Smooth muscle cell (in vitro differentiated cells): ENCODE measurements at regions not wholly inside any gene's neighbourhood (a gene's known extent, or its start where the extent isn't known, plus 50 kb on each side); places are given as distances from the start of the nearest gene placed in this dataset.

Source experiments
- DNase-seq: peaks from one replicate; lab custom pipeline; 2025; ENCODE audit not compliant: unreplicated experiment; lab: John Stamatoyannopoulos, UW
- H2AFZ ChIP-seq: fragments of 200-600 bp; sonication (generic); 2 replicates; pipeline ENCODE4 v1.6.0; 2016; ENCODE audit warnings: antibody characterized with exemption, low read depth, mild to moderate bottlenecking
- H3F3A ChIP-seq: fragments of 200-600 bp; sonication (generic); 2 replicates; pipeline ENCODE4 v1.6.0; 2017; ENCODE audit warnings: antibody characterized with exemption, low read depth
- H3K27ac ChIP-seq: fragments of 200-600 bp; sonication (generic); 2 replicates; pipeline ENCODE4 v1.5.1; 2016; ENCODE audit warnings: low read depth, mild to moderate bottlenecking
- H3K27me3 ChIP-seq: fragments of 200-600 bp; sonication (generic); 2 replicates; pipeline ENCODE4 v1.6.1; 2016; ENCODE audit warnings: low read depth, mild to moderate bottlenecking
- H3K36me3 ChIP-seq: fragments of 200-600 bp; sonication (generic); 2 replicates; pipeline ENCODE4 v1.5.1; 2016; ENCODE audit warnings: low read depth
- H3K4me1 ChIP-seq: fragments of 200-600 bp; sonication (generic); 2 replicates; pipeline ENCODE4 v1.5.1; 2016; ENCODE audit warnings: low read depth
- H3K4me2 ChIP-seq: fragments of 200-600 bp; sonication (generic); 2 replicates; pipeline ENCODE4 v1.6.0; 2016; ENCODE audit warnings: mild to moderate bottlenecking
- H3K4me3 ChIP-seq: fragments of 200-600 bp; sonication (generic); 2 replicates; pipeline ENCODE4 v1.5.1; 2016; ENCODE audit warnings: mild to moderate bottlenecking
- H3K79me2 ChIP-seq: fragments of 200-600 bp; sonication (generic); 2 replicates; pipeline ENCODE4 v1.6.0; 2016; ENCODE audit warnings: low read depth, mild to moderate bottlenecking
- H3K9ac ChIP-seq: fragments of 200-600 bp; sonication (generic); 2 replicates; pipeline ENCODE4 v1.6.0; 2016; ENCODE audit warnings: low read depth
- H3K9me3 ChIP-seq: fragments of 200-600 bp; sonication (generic); replicated peaks from 2 replicates; pipeline ENCODE4 v1.5.1; 2016; ENCODE audit warnings: low read depth
- H4K20me1 ChIP-seq: fragments of 200-600 bp; sonication (generic); 2 replicates; pipeline ENCODE4 v1.6.0; 2016; ENCODE audit warnings: low read depth
- WGBS: methylation state at CpG from one replicate; pipeline ENCODE4 v1.1.7; 2016; ENCODE audit warnings: low lambda C conversion rate; 5-methylcytosine and 5-hydroxymethylcytosine counted together
- TF ChIP-seq, protein P1 (sequence below): fragments of 200-600 bp; sonication (generic); IDR thresholded peaks from 2 replicates; pipeline ENCODE4 v1.5.1; 2017; ENCODE audit warnings: borderline replicate concordance, mild to moderate bottlenecking, antibody characterized with exemption; ENCODE audit not compliant: insufficient read depth, poor library complexity, severe bottlenecking

DNA sequence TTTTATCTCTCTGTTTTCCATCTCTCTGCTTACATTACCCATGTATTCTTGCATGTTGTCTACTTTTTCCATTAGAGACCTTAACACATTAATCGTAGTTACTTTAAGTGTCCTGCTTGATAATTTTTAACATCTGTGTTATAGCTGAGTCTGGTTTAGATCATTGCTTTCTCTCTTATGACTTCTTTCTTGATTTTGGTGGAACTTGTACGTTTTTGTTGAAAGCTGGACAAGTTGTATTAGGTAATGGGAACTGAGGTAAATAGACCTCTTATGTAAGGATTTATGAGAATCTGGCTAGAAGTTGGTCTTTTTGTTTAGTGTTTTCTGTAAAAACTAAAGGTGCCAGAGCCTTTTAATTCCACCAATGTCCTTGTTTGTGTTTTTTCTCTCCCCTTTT, 100.8 kb upstream of the LYZL2 start:
- TF ChIP-seq, protein P1, sequence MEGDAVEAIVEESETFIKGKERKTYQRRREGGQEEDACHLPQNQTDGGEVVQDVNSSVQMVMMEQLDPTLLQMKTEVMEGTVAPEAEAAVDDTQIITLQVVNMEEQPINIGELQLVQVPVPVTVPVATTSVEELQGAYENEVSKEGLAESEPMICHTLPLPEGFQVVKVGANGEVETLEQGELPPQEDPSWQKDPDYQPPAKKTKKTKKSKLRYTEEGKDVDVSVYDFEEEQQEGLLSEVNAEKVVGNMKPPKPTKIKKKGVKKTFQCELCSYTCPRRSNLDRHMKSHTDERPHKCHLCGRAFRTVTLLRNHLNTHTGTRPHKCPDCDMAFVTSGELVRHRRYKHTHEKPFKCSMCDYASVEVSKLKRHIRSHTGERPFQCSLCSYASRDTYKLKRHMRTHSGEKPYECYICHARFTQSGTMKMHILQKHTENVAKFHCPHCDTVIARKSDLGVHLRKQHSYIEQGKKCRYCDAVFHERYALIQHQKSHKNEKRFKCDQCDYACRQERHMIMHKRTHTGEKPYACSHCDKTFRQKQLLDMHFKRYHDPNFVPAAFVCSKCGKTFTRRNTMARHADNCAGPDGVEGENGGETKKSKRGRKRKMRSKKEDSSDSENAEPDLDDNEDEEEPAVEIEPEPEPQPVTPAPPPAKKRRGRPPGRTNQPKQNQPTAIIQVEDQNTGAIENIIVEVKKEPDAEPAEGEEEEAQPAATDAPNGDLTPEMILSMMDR, result no peak
- DNase-seq, result no peak
- H3K4me3 ChIP-seq, result no peak overlapping the region
- H3K4me1 ChIP-seq, result no peaks in the 10 kb centered on the region
- no peaks in the 10 kb centered on the region for H3K36me3 ChIP-seq
- no peak overlapping the region for H3K9ac ChIP-seq
- no peaks in the 10 kb centered on the region for H3K27me3 ChIP-seq
- 64% methylated on average over 2 of the region's 2 CpGs for WGBS
- H3K9me3 ChIP-seq, result no peaks in the 10 kb centered on the region
- H3K4me2 ChIP-seq, result no peak overlapping the region
- no peak overlapping the region for H3K27ac ChIP-seq
- no peak overlapping the region for H2AFZ ChIP-seq
- H3K79me2 ChIP-seq, result no peaks in the 10 kb centered on the region
- no peaks in the 10 kb centered on the region for H3F3A ChIP-seq
- H4K20me1 ChIP-seq, result no peaks in the 10 kb centered on the region

DNA sequence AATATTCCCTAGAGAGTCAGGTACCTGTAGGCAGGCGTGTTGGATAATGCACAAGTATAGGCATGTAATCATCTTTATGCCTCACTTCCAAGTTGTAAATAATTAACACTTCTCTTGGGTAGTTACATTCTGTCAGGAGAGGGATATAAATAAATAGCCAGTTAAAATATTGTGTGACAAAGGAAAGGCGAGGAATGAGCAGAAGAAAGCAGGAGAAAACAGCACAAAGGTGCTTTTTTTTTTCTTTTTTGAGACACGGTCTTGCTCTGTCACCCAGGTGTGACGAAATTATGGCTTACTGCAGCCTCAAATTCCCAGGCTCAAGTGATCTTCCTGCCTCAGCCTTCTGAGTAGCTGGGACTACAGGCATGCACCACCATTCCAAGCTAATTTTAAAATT, 99.2 kb upstream of the LYZL2 start:
- Histone ChIP-seq H3K4me2 (no peak overlapping the region), H3F3A (no peaks in the 10 kb centered on the region), H3K27ac (no peak overlapping the region), H4K20me1 (no peaks in the 10 kb centered on the region), H2AFZ (no peak overlapping the region), H3K9ac (no peak overlapping the region), H3K36me3 (no peaks in the 10 kb centered on the region), H3K4me1 (no peaks in the 10 kb centered on the region), H3K27me3 (no peaks in the 10 kb centered on the region), H3K4me3 (no peak overlapping the region), H3K79me2 (no peaks in the 10 kb centered on the region), H3K9me3 (no peaks in the 10 kb centered on the region)
- 98% methylated on average over 4 of the region's 4 CpGs for WGBS
- TF ChIP-seq, protein P1, result no peak
- no peak for DNase-seq

DNA sequence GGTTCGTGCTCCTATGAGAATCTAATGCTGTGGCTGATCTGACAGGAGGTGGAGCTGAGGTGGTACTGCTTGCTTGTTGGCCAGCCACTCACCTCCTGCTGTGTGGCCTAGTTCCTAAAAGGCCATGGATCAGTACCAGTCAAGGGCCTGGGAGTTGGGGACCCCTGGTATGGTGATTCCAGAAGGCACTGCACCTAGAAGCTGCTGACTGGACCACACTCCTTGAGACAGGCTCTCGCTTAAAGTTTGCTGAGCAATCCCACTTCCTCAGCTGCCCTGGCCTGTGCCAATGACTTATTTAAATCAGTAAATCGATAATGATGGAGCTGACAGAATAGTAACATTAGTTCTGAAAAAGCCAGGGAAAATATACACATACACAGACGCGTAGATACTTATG, 98.6 kb upstream of the LYZL2 start:
- Histone ChIP-seq H4K20me1 (no peaks in the 10 kb centered on the region), H3K9ac (no peak overlapping the region), H3F3A (no peaks in the 10 kb centered on the region), H3K27me3 (no peaks in the 10 kb centered on the region), H3K4me2 (no peak overlapping the region), H3K27ac (no peak overlapping the region), H3K4me3 (no peak overlapping the region), H3K9me3 (no peaks in the 10 kb centered on the region), H2AFZ (no peak overlapping the region), H3K79me2 (no peaks in the 10 kb centered on the region), H3K36me3 (no peaks in the 10 kb centered on the region), H3K4me1 (peaks cover 3% of the 10 kb centered on the region)
- TF ChIP-seq, protein P1, result no peak
- WGBS, result 93% methylated on average over 5 of the region's 5 CpGs
- no peak for DNase-seq

DNA sequence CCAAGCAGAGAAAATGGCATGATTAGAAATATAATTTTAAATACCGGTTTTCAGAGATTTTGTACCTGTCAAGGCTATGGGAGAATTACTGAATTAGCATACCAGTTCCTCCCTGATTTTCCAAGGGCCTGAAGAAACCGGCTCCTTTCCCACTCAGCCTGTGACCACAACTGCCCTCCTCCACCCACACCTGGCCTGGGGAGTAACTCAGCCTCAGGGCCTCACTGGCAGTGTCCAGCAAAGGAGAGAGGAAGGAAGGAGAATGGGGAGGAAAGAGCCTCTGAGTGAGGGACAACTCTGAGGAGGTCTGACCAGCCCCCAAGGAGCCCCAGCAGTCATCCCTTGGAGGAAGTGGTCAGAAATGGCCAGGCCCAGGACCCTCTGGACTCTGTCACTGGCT, 98.0 kb upstream of the LYZL2 start:
- H3K4me1 ChIP-seq, result peaks cover 6% of the 10 kb centered on the region
- no peaks in the 10 kb centered on the region for H3K9me3 ChIP-seq
- no peak overlapping the region for H3K27ac ChIP-seq
- no peak for DNase-seq
- H2AFZ ChIP-seq, result no peak overlapping the region
- H3K4me2 ChIP-seq, result no peak overlapping the region
- no peak overlapping the region for H3K9ac ChIP-seq
- no peak overlapping the region for H3K4me3 ChIP-seq
- no peaks in the 10 kb centered on the region for H3F3A ChIP-seq
- TF ChIP-seq, protein P1, result no peak
- no peaks in the 10 kb centered on the region for H3K79me2 ChIP-seq
- no peaks in the 10 kb centered on the region for H3K36me3 ChIP-seq
- WGBS, result 65% methylated on average over 2 of the region's 2 CpGs
- no peaks in the 10 kb centered on the region for H3K27me3 ChIP-seq
- H4K20me1 ChIP-seq, result no peaks in the 10 kb centered on the region
